HG02852 (cell line): ENCODE measurements at regions not wholly inside any gene's neighbourhood (a gene's known extent, or its start where the extent isn't known, plus 50 kb on each side); places are given as distances from the start of the nearest gene placed in this dataset.
"Not testable (repeated sequence)": the region's sequence is repeated elsewhere in the genome, so short reads cannot be mapped to it uniquely, and the experiment has no call there.

ENCODE experiments used
- ATAC-seq: cut with Tn5 transposase; IDR thresholded peaks from one replicate; pipeline ENCODE4 v1.9.1; 2021; ENCODE audit warnings: mild to moderate bottlenecking, moderate library complexity; ENCODE audit not compliant: unreplicated experiment

GRCh38 chr6:164602415-164602814 lies 707.0 kb downstream of the C6orf118 start:
- not testable (repeated sequence) for ATAC-seq

- ATAC-seq, result no peak
Observed at GRCh38 chr6:164581563-164581962, 727.8 kb downstream of the C6orf118 start.

GRCh38 chr6:164579035-164579434 lies 730.4 kb downstream of the C6orf118 start:
- ATAC-seq, result no peak

GRCh38 chr6:164578616-164579015 lies 730.8 kb downstream of the C6orf118 start:
- ATAC-seq, result no peak

- no peak for ATAC-seq
Observed at GRCh38 chr6:164570801-164571200, 738.6 kb downstream of the C6orf118 start.

- ATAC-seq, result no peak
Observed at GRCh38 chr6:164569509-164569908, 739.9 kb downstream of the C6orf118 start.

- ATAC-seq, result no peak
Observed at GRCh38 chr6:164563924-164564323, 745.5 kb downstream of the C6orf118 start.

GRCh38 chr6:164561656-164562055 lies 747.7 kb downstream of the C6orf118 start:
- no peak for ATAC-seq

GRCh38 chr6:164554700-164555476 lies 754.5 kb downstream of the C6orf118 start:
- ATAC-seq, result no peak

GRCh38 chr6:164554226-164554625 lies 755.2 kb downstream of the C6orf118 start:
- no peak for ATAC-seq

GRCh38 chr6:164551706-164552105 lies 757.7 kb downstream of the C6orf118 start:
- no peak for ATAC-seq

GRCh38 chr6:164547076-164547475 lies 762.3 kb downstream of the C6orf118 start:
- ATAC-seq, result no peak

GRCh38 chr6:164546263-164546662 lies 763.1 kb downstream of the C6orf118 start:
- ATAC-seq, result no peak

- no peak for ATAC-seq
Observed at GRCh38 chr6:164534070-164534766, 775.2 kb downstream of the C6orf118 start.

- ATAC-seq, result no peak
Observed at GRCh38 chr6:164533045-164533362, 776.4 kb downstream of the C6orf118 start.

- no peak for ATAC-seq
Observed at GRCh38 chr6:164532198-164533044, 777.0 kb downstream of the C6orf118 start.

GRCh38 chr6:164531736-164532135 lies 777.7 kb downstream of the C6orf118 start:
- no peak for ATAC-seq

- ATAC-seq, result no peak
Observed at GRCh38 chr6:164528539-164528938, 780.9 kb downstream of the C6orf118 start.

GRCh38 chr6:164523087-164523654 lies 786.2 kb downstream of the C6orf118 start:
- no peak for ATAC-seq

- no peak for ATAC-seq
Observed at GRCh38 chr6:164520916-164521315, 788.5 kb downstream of the C6orf118 start.
